Adrenal gland (tissue), 5 donors: ENCODE measurements at regions not wholly inside any gene's neighbourhood (a gene's known extent, or its start where the extent isn't known, plus 50 kb on each side); places are given as distances from the start of the nearest gene placed in this dataset.

Source experiments
- CTCF ChIP-seq, 6 experiments: fragments of 450-650 bp in 4 of 6; fragments of 200-600 bp in 2 of 6; sonication (generic) in 1 of 6; IDR thresholded peaks; 1 replicate in 5 of 6; 2 replicates in 1 of 6; pipeline versions ENCODE4 v1.5.1 to v1.8.0; 2016 to 2021; ENCODE audit warnings: antibody characterized with exemption in 6 of 6, mild to moderate bottlenecking in 2 of 6, moderate library complexity in 1 of 6
- POLR2A ChIP-seq, 2 donors: fragments of 450-650 bp; IDR thresholded peaks; one replicate each; pipeline ENCODE4 v1.6.1; 2017; ENCODE audit warnings: antibody characterized with exemption in 2 of 2, mild to moderate bottlenecking in 2 of 2, moderate library complexity in 1 of 2
- donor health status: DM: no; HTN: no; CAD: no.

GRCh38 chr19:34120141-34120540, 52.2 kb upstream of the LSM14A start:
- TF ChIP-seq CTCF (IDR thresholded peaks at IDR 0.05) (no peak), POLR2A (IDR thresholded peaks at IDR 0.05) (no peak)
